H1 (cell line): ENCODE measurements at regions not wholly inside any gene's neighbourhood (a gene's known extent, or its start where the extent isn't known, plus 50 kb on each side); places are given as distances from the start of the nearest gene placed in this dataset.

Experiments
- E2F6 ChIP-seq: IDR thresholded peaks from 2 replicates; pipeline ENCODE4 v1.6.1; 2012; ENCODE audit warnings: inconsistent platforms
- FOSL1 ChIP-seq: IDR thresholded peaks from 2 replicates; pipeline ENCODE4 v1.6.1; 2011; ENCODE audit warnings: mild to moderate bottlenecking, low read depth, low read length, moderate library complexity; ENCODE audit not compliant: insufficient read depth
- KDM1A ChIP-seq: fragments of 200-600, 300-600 bp; sonication (generic); IDR thresholded peaks from 2 replicates; pipeline ENCODE4 v1.7.1; 2016; ENCODE audit warnings: mild to moderate bottlenecking, low read length, borderline replicate concordance
- KDM5A ChIP-seq: fragments of 200-600 bp; IDR thresholded peaks from 2 replicates; pipeline ENCODE4 v1.7.1; 2012; ENCODE audit warnings: mild to moderate bottlenecking, low read length, inconsistent platforms, mixed read lengths
- NRF1 ChIP-seq: IDR thresholded peaks from 2 replicates; pipeline ENCODE4 v1.6.1; 2011; ENCODE audit warnings: mild to moderate bottlenecking, low read depth, low read length, improper control_type of control experiment
- SIX5 ChIP-seq: IDR thresholded peaks from 2 replicates; pipeline ENCODE4 v1.6.1; 2011; ENCODE audit warnings: mild to moderate bottlenecking, low read depth, low read length
- SRF ChIP-seq: IDR thresholded peaks from 2 replicates; pipeline ENCODE4 v1.6.1; 2011; ENCODE audit warnings: mild to moderate bottlenecking, low read depth, low read length, moderate library complexity
- TAF1 ChIP-seq: IDR thresholded peaks from 2 replicates; pipeline ENCODE4 v1.6.1; 2011; ENCODE audit warnings: mild to moderate bottlenecking, low read depth, low read length
- TF ChIP-seq, protein P1 (sequence below): fragments of 300-600 bp; sonication (generic); IDR thresholded peaks from 2 replicates; pipeline ENCODE4 v1.7.1; 2012; ENCODE audit warnings: low read length, moderate library complexity, mild to moderate bottlenecking, inconsistent platforms; ENCODE audit not compliant: insufficient replicate concordance

- TF ChIP-seq, protein P1, sequence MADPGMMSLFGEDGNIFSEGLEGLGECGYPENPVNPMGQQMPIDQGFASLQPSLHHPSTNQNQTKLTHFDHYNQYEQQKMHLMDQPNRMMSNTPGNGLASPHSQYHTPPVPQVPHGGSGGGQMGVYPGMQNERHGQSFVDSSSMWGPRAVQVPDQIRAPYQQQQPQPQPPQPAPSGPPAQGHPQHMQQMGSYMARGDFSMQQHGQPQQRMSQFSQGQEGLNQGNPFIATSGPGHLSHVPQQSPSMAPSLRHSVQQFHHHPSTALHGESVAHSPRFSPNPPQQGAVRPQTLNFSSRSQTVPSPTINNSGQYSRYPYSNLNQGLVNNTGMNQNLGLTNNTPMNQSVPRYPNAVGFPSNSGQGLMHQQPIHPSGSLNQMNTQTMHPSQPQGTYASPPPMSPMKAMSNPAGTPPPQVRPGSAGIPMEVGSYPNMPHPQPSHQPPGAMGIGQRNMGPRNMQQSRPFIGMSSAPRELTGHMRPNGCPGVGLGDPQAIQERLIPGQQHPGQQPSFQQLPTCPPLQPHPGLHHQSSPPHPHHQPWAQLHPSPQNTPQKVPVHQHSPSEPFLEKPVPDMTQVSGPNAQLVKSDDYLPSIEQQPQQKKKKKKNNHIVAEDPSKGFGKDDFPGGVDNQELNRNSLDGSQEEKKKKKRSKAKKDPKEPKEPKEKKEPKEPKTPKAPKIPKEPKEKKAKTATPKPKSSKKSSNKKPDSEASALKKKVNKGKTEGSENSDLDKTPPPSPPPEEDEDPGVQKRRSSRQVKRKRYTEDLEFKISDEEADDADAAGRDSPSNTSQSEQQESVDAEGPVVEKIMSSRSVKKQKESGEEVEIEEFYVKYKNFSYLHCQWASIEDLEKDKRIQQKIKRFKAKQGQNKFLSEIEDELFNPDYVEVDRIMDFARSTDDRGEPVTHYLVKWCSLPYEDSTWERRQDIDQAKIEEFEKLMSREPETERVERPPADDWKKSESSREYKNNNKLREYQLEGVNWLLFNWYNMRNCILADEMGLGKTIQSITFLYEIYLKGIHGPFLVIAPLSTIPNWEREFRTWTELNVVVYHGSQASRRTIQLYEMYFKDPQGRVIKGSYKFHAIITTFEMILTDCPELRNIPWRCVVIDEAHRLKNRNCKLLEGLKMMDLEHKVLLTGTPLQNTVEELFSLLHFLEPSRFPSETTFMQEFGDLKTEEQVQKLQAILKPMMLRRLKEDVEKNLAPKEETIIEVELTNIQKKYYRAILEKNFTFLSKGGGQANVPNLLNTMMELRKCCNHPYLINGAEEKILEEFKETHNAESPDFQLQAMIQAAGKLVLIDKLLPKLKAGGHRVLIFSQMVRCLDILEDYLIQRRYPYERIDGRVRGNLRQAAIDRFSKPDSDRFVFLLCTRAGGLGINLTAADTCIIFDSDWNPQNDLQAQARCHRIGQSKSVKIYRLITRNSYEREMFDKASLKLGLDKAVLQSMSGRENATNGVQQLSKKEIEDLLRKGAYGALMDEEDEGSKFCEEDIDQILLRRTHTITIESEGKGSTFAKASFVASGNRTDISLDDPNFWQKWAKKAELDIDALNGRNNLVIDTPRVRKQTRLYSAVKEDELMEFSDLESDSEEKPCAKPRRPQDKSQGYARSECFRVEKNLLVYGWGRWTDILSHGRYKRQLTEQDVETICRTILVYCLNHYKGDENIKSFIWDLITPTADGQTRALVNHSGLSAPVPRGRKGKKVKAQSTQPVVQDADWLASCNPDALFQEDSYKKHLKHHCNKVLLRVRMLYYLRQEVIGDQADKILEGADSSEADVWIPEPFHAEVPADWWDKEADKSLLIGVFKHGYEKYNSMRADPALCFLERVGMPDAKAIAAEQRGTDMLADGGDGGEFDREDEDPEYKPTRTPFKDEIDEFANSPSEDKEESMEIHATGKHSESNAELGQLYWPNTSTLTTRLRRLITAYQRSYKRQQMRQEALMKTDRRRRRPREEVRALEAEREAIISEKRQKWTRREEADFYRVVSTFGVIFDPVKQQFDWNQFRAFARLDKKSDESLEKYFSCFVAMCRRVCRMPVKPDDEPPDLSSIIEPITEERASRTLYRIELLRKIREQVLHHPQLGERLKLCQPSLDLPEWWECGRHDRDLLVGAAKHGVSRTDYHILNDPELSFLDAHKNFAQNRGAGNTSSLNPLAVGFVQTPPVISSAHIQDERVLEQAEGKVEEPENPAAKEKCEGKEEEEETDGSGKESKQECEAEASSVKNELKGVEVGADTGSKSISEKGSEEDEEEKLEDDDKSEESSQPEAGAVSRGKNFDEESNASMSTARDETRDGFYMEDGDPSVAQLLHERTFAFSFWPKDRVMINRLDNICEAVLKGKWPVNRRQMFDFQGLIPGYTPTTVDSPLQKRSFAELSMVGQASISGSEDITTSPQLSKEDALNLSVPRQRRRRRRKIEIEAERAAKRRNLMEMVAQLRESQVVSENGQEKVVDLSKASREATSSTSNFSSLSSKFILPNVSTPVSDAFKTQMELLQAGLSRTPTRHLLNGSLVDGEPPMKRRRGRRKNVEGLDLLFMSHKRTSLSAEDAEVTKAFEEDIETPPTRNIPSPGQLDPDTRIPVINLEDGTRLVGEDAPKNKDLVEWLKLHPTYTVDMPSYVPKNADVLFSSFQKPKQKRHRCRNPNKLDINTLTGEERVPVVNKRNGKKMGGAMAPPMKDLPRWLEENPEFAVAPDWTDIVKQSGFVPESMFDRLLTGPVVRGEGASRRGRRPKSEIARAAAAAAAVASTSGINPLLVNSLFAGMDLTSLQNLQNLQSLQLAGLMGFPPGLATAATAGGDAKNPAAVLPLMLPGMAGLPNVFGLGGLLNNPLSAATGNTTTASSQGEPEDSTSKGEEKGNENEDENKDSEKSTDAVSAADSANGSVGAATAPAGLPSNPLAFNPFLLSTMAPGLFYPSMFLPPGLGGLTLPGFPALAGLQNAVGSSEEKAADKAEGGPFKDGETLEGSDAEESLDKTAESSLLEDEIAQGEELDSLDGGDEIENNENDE: no peak
- no peak for TF ChIP-seq FOSL1
- TF ChIP-seq KDM5A: no peak
- no peak for TF ChIP-seq SRF
- TF ChIP-seq TAF1: no peak
- no peak for TF ChIP-seq E2F6
- TF ChIP-seq NRF1: no peak
- TF ChIP-seq SIX5: no peak
- no peak for TF ChIP-seq KDM1A
- TF ChIP-seq, all 59 proteins: peak for 0
Observed at GRCh38 chr17:65468321-65468720, 93.1 kb downstream of the AXIN2 start (continued).
